Activated naive CD4-positive, alpha-beta T cell treated with anti-CD3 and anti-CD28 coated beads, Interleukin-2, amount 50 U/mL, for 24 hours (primary cell): ENCODE measurements at regions not wholly inside any gene's neighbourhood (a gene's known extent, or its start where the extent isn't known, plus 50 kb on each side); places are given as distances from the start of the nearest gene placed in this dataset.

Experiments
- H3K27ac Mint-ChIP-seq: one replicate; pipeline ENCODE4 v1.8.0; 2021; ENCODE audit warnings: mild to moderate bottlenecking, mixed read lengths
- H3K27me3 Mint-ChIP-seq: one replicate; pipeline ENCODE4 v1.8.0; 2021; ENCODE audit warnings: mixed read lengths
- H3K36me3 Mint-ChIP-seq: one replicate; pipeline ENCODE4 v1.8.0; 2021; ENCODE audit warnings: mixed read lengths
- H3K4me1 Mint-ChIP-seq: one replicate; pipeline ENCODE4 v1.8.0; 2021; ENCODE audit warnings: mixed read lengths
- H3K4me3 Mint-ChIP-seq: one replicate; pipeline ENCODE4 v1.8.0; 2021; ENCODE audit warnings: mild to moderate bottlenecking, mixed read lengths
- H3K9me3 Mint-ChIP-seq: one replicate; pipeline ENCODE4 v1.8.0; 2021; ENCODE audit warnings: mixed read lengths

DNA sequence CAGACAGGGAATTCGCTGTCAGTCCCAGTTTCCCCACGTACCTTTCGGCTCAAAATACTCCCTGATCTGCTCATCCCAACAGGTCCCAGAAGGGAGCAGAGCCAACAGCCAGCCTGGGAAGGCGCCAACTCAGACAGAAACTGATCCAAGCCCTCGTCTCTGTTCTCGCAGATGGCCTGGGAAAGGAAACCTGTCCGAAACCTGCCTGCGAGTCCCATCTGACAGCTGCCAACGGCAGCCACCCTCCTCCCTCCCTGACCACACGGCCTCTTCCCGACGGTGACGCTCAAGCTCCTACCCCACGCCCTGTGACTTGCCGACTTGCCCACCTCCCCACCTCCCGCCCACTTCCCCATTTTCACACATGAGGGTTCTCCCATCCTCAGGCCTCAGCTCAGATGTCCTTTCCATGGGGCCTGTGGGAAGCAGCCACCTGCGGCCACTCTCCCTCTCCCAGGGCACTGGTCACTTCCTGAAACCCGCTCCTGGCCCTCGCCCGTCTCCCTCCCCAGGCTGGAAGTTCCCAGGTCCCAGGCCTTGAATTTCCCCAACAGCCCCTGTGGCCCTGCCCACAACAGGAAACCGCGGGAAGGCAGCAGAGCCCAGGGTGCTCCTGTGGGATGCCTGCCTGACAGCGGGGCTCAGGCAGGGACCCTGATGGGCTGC, 60.9 kb upstream of the FBRSL1 start:
- Mint-ChIP-seq H3K27ac (no peak overlapping the region), H3K27me3 (no peaks in the 10 kb centered on the region), H3K9me3 (no peaks in the 10 kb centered on the region), H3K4me1 (peaks cover 21% of the 10 kb centered on the region), H3K36me3 (no peaks in the 10 kb centered on the region), H3K4me3 (no peak overlapping the region)

DNA sequence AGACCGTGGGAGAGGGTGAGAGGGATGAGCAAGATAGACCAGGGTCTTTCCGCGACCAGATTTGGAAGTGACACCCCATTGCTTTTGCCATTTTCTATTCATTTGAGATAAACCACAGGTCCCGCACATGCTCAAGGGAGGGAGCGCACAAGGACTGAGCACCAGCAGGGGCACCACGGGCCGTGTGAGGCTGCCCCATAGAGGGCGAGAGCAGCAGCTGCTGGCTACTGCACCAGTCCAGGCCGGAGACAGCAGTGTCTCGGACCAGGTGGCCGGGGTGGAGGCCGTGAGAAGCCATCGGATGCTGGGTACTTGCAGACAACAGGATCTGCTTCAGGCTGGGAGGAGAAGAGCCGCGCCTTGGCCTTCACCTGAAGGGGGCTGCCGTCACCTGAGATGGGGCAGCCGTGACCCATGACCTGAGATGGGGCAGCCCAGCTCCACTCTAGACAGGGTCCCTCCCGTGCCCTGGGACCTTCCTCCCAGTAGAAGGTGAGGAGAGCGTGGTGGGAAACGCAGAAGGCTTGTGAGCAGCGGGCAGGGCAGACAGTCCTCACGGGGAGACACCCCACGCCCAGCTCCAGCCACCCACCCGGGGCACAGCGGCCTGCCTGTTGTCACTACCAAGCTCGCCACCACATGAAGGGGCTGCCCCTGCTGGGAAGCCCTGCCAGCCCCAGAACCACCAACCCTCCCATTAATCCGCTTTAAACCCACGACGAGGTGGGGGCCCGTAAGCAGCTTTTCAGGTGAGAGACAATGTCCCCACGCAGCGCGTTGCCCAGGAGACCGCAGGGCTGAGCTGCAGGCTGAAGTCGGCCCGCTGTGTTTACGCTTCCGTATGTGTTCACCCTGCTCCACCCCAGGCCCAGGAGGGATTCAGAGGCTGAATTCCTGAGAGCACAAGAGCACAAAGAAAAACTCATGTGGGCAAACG, 61.7 kb upstream of the FBRSL1 start:
- Mint-ChIP-seq H3K36me3 (no peaks in the 10 kb centered on the region), H3K27ac (no peak overlapping the region), H3K4me3 (no peak overlapping the region), H3K27me3 (no peaks in the 10 kb centered on the region), H3K9me3 (no peaks in the 10 kb centered on the region), H3K4me1 (peaks cover 18% of the 10 kb centered on the region)

DNA sequence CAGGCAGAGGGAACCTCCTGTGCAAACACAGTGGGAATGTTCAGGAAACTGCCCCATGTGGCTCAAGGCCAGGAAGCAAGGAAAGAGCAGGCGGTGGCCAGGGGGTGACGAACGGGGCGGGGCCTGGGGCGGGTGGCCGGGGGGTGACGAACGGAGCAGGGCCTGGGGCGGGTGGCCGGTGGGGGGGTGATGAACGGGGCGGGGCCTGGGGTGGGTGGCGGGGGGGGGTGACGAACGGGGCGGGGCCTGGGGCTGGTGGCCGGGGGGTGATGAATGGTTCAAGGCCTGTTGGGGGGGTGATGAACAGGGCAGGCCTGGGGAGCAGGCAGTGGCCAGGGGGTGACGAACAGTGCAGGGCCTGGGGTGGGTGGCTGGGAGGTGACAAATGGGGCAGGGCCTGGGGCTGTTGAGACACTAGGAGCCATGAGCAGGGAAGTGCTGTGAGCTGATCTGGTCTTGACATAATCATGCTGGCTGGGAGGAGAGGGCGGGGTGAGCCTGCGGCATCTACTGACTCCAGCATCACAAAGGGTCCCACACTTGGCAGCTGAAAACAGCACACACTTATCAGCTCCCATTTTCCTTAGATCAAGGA, 62.7 kb upstream of the FBRSL1 start:
- Mint-ChIP-seq H3K4me1 (peaks cover 23% of the 10 kb centered on the region), H3K27me3 (no peaks in the 10 kb centered on the region), H3K9me3 (no peaks in the 10 kb centered on the region), H3K27ac (no peak overlapping the region), H3K36me3 (no peaks in the 10 kb centered on the region), H3K4me3 (no peak overlapping the region)

DNA sequence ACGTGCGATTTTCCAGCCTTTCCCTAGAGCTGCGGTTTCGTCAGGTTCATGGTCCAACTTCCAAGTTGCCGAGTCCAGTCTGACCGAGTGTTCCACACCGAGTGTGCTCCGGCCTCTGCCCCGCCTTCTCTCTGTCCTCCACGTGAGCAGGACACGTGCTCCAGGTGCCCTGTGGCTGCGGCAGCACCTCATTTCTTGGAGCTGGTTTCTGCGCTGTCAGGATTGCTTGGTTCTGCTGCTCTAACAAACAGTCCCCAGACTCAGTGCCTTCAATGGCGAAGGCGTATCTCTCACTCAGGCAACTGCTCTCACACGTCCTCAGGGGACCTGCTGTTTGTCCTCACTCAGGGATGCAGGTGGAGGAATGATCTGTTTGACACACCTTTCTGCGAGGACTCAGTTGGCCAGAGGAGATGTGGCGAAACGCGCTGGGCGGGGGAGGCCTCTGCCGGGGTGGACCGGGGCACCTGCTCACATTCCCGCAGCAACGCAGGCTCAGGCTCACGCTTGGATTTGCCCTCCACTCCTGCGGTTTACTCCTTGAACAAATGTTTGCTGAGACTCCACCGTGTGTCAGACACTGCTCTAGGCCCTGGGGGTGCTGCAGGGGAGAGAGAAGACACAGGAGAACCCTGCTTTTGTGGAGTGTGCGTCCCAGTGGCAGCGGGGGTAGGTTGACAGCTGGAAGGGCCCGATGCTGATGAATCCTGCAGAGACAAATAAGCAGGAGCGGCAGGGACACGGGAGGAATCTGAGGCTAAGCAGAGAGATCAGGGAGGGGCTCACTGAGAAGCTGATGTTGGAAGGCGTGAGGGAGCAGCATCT, 63.4 kb upstream of the FBRSL1 start:
- Mint-ChIP-seq H3K4me3 (no peak overlapping the region), H3K4me1 (peaks cover 23% of the 10 kb centered on the region), H3K27me3 (no peaks in the 10 kb centered on the region), H3K9me3 (no peaks in the 10 kb centered on the region), H3K27ac (no peak overlapping the region), H3K36me3 (no peaks in the 10 kb centered on the region)

DNA sequence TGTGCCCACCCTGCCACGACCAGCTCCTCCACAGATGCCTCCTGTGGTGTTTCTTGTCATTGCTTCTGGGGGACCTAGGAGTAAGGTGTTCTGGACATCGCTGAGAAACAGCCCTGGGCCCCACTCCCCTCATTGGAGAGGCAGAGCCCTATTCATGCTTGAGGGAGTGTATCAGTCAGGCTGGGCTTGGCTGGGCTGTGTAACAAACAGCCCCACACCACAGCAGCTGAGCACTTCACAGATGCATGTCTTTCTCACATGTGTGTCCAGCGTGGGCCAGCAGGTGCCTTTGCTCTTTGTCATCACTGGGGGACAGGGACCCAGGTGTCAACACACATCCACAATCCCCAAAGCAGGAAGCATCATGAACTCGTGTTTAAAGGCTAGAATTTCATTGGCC, 65.1 kb upstream of the FBRSL1 start:
- Mint-ChIP-seq H3K4me3 (no peak overlapping the region), H3K9me3 (no peaks in the 10 kb centered on the region), H3K27me3 (no peaks in the 10 kb centered on the region), H3K27ac (no peak overlapping the region), H3K36me3 (no peaks in the 10 kb centered on the region), H3K4me1 (peaks cover 12% of the 10 kb centered on the region)

DNA sequence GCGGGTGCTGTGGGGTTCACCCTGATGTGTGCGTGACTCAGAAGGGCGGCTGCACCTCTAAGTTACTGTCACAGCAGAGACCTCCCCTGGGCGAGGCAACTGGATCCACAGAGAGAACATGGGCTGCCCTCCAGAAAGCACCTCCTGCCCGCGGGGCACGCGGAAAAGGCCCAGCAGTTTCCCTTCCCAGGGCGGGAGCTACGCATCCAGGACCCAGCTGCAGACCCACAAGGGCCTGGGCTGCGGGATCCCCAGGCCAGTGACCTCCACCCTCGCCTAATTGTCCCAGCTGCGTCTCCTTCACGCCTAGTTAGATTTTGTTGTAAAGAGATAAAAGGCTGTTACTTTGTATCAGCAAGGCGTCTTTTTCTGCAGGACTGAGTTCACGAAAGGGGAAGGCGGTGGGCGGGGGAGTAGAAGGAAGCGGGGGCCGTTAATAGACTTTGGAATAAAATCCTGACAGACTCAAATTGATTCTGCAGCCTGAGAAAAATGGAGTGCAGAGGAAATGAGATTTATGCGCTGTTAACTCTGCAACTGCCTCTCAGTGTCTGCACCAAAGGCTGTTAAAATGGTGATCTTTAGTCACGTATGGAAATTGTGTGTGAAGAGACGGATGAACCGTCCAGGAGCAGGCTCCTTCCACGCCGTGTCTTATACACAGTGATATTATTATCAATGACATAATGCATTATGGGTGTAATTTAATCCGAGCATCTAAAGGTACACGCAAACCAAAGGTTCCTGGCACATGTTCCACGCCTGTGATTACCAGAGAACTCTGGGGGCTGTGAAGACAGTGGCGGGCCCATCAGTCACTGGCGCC, 65.9 kb upstream of the FBRSL1 start:
- Mint-ChIP-seq H3K27me3 (no peaks in the 10 kb centered on the region), H3K9me3 (no peaks in the 10 kb centered on the region), H3K36me3 (no peaks in the 10 kb centered on the region), H3K4me3 (no peak overlapping the region), H3K27ac (no peak overlapping the region), H3K4me1 (peaks cover 6% of the 10 kb centered on the region)

DNA sequence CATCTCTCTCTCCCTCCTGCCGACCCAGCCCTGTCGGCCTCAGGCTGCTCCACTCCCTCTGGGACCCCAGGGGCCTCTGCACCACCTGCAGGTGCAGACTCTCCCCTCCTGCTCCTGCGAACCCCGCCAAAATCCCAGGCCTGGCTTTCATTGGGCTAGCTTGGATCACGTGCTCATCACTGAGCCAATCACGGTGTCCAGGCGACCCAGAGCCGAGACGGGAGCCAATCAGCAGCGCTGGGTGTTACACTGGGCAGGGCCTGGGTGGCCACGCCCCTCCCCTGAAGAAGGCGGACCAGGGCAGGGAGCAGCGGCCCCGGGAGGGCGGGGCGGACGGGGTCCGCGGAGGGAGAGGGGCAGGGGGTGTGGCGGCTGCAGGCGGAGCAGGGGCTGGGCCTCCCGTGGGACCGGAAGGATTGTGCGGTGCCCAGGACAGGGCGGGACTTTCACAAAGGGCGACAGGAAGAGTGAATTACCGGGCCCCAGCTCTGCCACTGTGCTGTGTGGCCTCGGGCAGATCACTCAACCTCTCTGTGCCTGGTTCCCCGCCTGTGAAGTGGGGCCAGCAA, 66.6 kb upstream of the FBRSL1 start:
- H3K27me3 Mint-ChIP-seq, result no peaks in the 10 kb centered on the region
- H3K27ac Mint-ChIP-seq, result no peak overlapping the region
- no peaks in the 10 kb centered on the region for H3K9me3 Mint-ChIP-seq
- peaks cover 6% of the 10 kb centered on the region for H3K4me1 Mint-ChIP-seq
- H3K4me3 Mint-ChIP-seq, result no peak overlapping the region
- no peaks in the 10 kb centered on the region for H3K36me3 Mint-ChIP-seq

DNA sequence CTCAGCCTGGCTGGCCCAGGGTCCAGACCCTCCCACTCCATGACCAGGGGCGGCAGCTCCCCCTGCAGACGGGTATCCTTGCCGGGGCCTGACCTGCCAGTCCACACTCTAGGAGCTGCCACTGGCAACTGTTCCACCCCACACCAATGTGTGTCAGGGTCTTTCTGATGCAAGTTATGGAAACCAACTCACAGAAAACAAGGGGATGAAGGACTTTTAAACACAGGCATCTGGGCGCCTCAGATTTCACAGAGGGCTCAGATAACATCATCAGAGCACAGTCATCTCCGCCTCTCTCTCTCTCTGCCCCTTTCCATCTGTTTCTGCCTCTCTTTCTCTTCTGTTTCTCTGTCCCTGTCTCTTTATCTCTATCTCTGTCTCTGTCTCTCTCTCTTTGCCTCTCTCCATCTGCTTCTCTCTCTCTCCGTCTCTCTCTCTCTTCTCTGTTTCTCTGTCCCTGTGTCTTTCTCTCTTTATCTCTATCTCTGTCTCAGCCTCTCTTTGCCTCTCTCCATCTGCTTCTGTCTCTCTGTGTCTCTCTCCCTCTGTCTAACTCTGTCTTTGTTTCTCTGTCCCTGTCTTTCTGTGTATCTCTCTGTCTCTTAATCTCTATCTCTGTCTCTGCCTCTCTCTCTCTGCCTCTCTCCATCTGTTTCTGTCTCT, 67.4 kb upstream of the FBRSL1 start:
- Mint-ChIP-seq H3K4me3 (no peak overlapping the region), H3K36me3 (no peaks in the 10 kb centered on the region), H3K27ac (peak overlapping the region; percentile 2), H3K4me1 (peaks cover 6% of the 10 kb centered on the region), H3K27me3 (no peaks in the 10 kb centered on the region), H3K9me3 (no peaks in the 10 kb centered on the region)

DNA sequence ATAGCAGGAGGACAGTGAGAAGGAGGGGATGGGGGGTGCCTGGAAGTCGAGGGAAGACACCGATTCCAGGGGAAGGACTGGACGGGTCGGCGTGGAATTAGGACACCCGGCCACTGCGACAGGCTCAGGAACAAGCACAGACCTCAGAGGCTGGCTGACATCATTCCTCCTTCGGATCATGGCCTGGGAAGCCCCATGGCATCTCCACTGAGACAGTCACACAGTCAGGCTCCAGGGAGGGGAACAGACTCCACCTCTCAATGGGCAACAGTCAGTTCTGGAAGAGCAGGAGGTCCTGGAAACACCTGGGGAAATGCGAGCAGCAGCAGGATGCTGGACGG, 67.9 kb upstream of the FBRSL1 start:
- H3K27ac Mint-ChIP-seq, result no peak overlapping the region
- H3K9me3 Mint-ChIP-seq, result no peaks in the 10 kb centered on the region
- H3K36me3 Mint-ChIP-seq, result no peaks in the 10 kb centered on the region
- no peak overlapping the region for H3K4me3 Mint-ChIP-seq
- H3K27me3 Mint-ChIP-seq, result no peaks in the 10 kb centered on the region
- peaks cover 6% of the 10 kb centered on the region for H3K4me1 Mint-ChIP-seq

DNA sequence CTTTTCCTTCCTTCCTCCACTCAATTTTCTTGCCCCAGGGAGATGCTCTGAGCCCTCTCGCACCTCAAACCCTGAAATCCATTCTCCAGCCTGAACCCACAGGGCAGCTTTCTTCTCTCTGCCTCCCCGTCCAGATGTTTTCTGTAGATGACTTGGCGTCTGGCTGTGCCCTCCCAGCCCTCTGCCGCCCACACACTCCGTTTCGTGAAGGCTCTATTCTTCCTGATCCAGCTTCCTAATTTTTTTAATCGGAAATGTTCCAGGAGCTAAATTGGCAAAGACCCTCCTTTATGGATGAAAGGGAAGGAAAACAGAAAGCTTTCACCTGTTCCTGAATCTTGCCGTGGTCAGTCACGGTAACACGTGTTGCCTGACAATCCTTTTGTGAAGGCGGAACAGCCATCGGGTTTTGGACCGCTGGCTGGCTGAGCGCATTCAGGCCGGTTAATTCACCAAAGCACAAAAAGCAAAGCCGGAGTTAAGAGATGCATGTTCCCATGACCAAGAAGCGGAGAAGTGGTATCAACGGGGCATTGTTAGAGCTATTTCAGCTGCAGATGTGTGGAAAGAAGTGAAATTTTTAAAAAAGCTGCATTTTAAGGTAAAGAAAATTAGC, 70.2 kb upstream of the FBRSL1 start:
- no peak overlapping the region for H3K4me3 Mint-ChIP-seq
- H3K27ac Mint-ChIP-seq, result peak overlapping the region; percentile 38
- no peaks in the 10 kb centered on the region for H3K36me3 Mint-ChIP-seq
- H3K27me3 Mint-ChIP-seq, result no peaks in the 10 kb centered on the region
- H3K4me1 Mint-ChIP-seq, result peaks cover 6% of the 10 kb centered on the region
- H3K9me3 Mint-ChIP-seq, result no peaks in the 10 kb centered on the region

DNA sequence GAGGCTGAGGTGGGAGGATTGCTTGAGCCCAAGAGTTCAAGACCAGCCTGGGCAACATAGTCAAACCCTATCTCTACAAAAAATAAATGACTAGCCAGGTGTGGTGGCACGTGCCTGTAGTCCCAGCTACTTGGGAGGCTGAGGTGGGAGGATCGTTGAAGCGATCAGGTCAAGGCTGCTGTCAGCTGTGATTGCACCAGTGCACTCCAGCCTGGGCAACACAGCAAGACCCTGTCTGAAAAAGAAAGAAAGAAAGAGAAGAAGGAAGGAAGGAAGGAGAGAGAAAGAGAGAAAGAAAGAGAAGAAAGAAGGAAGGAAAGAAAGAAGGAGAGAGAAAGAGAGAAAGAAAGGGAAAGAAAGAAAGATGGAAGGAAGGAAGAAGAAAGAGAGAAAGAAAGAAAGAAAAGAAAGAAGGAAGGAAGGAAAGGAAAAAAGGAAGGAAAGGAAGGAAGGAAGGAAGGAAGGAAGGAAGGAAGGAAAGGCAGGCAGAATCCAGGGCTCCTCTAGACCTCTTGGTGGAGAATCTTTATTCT, 71.5 kb upstream of the FBRSL1 start:
- no peaks in the 10 kb centered on the region for H3K27me3 Mint-ChIP-seq
- no peak overlapping the region for H3K4me3 Mint-ChIP-seq
- no peaks in the 10 kb centered on the region for H3K36me3 Mint-ChIP-seq
- peaks cover 6% of the 10 kb centered on the region for H3K4me1 Mint-ChIP-seq
- H3K27ac Mint-ChIP-seq, result peak overlapping the region; percentile 69
- H3K9me3 Mint-ChIP-seq, result no peaks in the 10 kb centered on the region

DNA sequence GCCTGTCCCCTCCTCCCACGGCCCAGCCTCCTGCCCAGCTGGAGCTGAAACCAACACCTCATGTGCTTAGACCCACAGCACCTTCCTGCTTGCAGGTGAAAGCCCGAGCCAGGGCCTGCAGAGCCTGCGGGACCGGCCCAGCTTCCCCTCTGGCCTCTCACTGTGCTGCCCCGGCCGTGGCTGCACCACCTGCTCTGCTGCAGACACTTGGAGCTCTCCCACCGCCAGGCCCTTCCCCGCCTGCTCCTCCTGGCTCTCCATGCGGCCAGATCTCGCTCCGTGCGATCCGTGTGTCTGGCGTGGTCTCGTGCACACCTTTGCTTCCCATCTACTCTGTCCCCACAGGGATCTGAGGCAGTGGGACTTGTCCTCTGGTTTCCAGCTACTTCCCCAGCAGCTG, 72.2 kb upstream of the FBRSL1 start:
- no peak overlapping the region for H3K4me3 Mint-ChIP-seq

DNA sequence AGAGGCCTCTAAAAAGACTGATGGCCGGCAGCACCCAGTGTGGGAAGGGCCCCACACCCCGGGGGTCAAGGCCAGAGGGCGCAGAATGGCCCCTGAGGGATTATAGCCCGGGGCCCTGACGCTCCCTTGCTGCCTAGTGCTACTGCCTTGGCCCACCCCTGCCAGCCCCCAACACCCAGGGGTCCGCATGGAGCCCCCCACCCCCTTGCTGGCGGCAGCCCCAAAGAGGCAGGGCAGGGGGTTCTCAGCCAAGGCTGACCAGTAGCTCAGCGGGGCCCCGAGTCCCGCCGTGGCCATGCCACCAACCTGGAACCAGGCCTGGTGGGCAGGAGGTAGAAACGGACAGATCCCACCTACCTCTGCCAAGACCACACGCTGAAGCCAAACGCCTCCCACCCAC, 73.1 kb upstream of the FBRSL1 start:
- no peaks in the 10 kb centered on the region for H3K27me3 Mint-ChIP-seq
- H3K4me3 Mint-ChIP-seq, result no peak overlapping the region
- no peak overlapping the region for H3K27ac Mint-ChIP-seq
- H3K36me3 Mint-ChIP-seq, result no peaks in the 10 kb centered on the region
- no peaks in the 10 kb centered on the region for H3K9me3 Mint-ChIP-seq
- H3K4me1 Mint-ChIP-seq, result no peaks in the 10 kb centered on the region

More for the DNA sequence above, 72.2 kb upstream of the FBRSL1 start:
- H3K27me3 Mint-ChIP-seq, result no peaks in the 10 kb centered on the region
- no peaks in the 10 kb centered on the region for H3K36me3 Mint-ChIP-seq
- no peaks in the 10 kb centered on the region for H3K9me3 Mint-ChIP-seq
- H3K4me1 Mint-ChIP-seq, result peaks cover 3% of the 10 kb centered on the region
- no peak overlapping the region for H3K27ac Mint-ChIP-seq
